Right cardiac atrium (tissue), 5 donors: ENCODE measurements at regions not wholly inside any gene's neighbourhood (a gene's known extent, or its start where the extent isn't known, plus 50 kb on each side); places are given as distances from the start of the nearest gene placed in this dataset.
"Not testable (repeated sequence)": the region's sequence is repeated elsewhere in the genome, so short reads cannot be mapped to it uniquely, and the experiment has no call there.

Experiments
- ATAC-seq, 2 donors: fragments of 200-7000 bp; cut with Tn5 transposase; one replicate each; pipeline versions ENCODE4 v1.8.0 to v1.9.1; 2020; ENCODE audit warnings: moderate library complexity in 2 of 2, mild to moderate bottlenecking in 1 of 2
- DNase-seq, 3 donors: peaks; one replicate each; pipeline ENCODE4 v3.0.0-alpha.2; 2020
- H3K27ac ChIP-seq: one replicate; pipeline ENCODE4 v1.5.1; 2013; ENCODE audit warnings: mild to moderate bottlenecking, low read length, control low read depth, moderate library complexity
- H3K27me3 ChIP-seq: one replicate; pipeline ENCODE4 v1.6.1; 2013; ENCODE audit not compliant: control insufficient read depth, insufficient read depth
- H3K4me1 ChIP-seq: one replicate; pipeline ENCODE4 v1.6.1; 2013; ENCODE audit warnings: low read length; ENCODE audit not compliant: control insufficient read depth, insufficient read depth
- H3K4me3 ChIP-seq: one replicate; pipeline ENCODE4 v1.5.1; 2013; ENCODE audit warnings: low read length, control low read depth
- H3K9me3 ChIP-seq: one replicate; pipeline ENCODE4 v1.6.1; 2013; ENCODE audit warnings: low read length; ENCODE audit not compliant: control insufficient read depth
- WGBS: extraction: QIAGEN DNeasy Blood & Tissue Kit; methylation state at CpG from one replicate; pipeline ENCODE4 v1.1.7; 2013; 5-methylcytosine and 5-hydroxymethylcytosine counted together
- intact Hi-C, 4 donors: fragments of 100-400 bp; cut with DNase I; formaldehyde crosslinking; loops; one replicate each; pipeline versions ENCODE4 v1.11.0 to v1.14.0; 2022 to 2023
- donor health status: healthy with polysubstance abuse.
- donor health status: DM: no; HTN: yes; CAD: no.
- donor health status: DM: no; HTN: no; CAD: no.
- donor health status: DM: no; HTN: yes; CAD: no; lungs with severe emphysema.
- donor health status: DM: yes; HTN: yes; CAD: no.

GRCh38 chr21:6097736-6098135 lies 4423.6 kb upstream of the TPTE start:
- H3K27ac ChIP-seq, H3K4me1 ChIP-seq, intact Hi-C loops, DNase-seq, H3K4me3 ChIP-seq, ATAC-seq, H3K27me3 ChIP-seq, H3K9me3 ChIP-seq: not testable (repeated sequence)
- WGBS: no CpG with 5 or more reads among the region's 4 CpGs

DNA sequence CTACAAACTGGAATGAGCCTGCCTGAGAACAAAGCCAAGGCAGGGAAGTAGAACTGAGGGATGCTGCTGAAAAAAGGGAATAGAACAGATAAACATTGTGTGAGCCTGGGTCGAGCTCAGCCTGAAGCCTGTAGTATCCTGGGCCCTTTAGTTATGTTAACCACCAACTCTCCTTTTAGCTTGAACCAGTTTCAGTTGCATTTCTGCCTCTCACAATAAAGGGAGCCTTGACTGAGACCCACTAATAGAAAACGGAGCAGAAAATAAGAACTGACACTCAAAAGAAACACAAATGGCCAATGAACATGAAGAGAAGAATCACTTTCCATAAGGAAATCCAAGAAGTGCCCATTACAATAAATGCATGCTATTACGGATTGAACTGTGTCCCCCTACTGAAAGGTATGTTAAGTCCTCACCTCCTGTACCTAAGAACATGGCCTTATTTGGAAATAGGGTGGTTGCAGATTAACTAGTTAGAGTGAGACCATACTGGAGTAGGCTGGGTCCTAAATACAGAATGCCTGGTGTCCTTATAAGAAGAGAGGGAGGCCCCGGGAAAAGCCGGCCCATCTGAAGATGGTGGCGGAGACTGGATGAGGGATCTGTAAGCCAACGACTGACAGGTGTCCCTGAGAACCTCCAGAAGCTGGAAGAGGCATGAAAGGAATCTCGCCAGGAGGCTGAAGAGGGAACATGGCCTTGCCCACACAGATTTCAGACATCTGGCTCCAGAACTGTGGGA lies 4423.0 kb upstream of the TPTE start:
- H3K27ac ChIP-seq, H3K9me3 ChIP-seq, H3K27me3 ChIP-seq, H3K4me1 ChIP-seq, intact Hi-C loops, ATAC-seq, H3K4me3 ChIP-seq: not testable (repeated sequence)
- no CpG with 5 or more reads among the region's 8 CpGs for WGBS
- peak in 2 of 3 donors; percentile 3 to 14 for DNase-seq

- H3K27me3 ChIP-seq, H3K4me3 ChIP-seq, DNase-seq, H3K27ac ChIP-seq, ATAC-seq, H3K9me3 ChIP-seq, intact Hi-C loops, H3K4me1 ChIP-seq: not testable (repeated sequence)
- WGBS: no CpG with 5 or more reads among the region's 9 CpGs
These were observed 4419.8 kb upstream of the TPTE start for GRCh38 chr21:6101588-6101987.

DNA sequence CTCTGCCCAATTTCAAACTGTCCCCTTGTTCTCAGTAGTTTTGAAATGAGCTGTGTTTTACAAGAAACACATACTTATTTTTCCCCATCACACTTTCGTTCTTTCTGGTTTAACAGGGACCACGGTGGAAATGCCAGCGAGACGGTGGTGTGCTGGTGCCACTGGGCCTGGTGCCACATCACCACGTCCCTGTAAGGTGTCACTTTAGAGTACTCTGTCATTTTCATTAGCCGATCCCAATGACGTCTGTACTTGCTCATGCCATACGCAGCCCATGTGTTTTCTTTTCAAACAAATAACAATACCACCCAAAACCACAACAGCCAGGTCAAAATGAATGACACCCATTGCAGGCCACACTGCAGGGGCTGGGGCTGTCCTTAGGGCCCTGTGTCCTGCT lies 4416.8 kb upstream of the TPTE start:
- H3K9me3 ChIP-seq, intact Hi-C loops, H3K4me1 ChIP-seq, H3K4me3 ChIP-seq, ATAC-seq, H3K27me3 ChIP-seq, H3K27ac ChIP-seq, DNase-seq: not testable (repeated sequence)
- no CpG with 5 or more reads among the region's 8 CpGs for WGBS

DNA sequence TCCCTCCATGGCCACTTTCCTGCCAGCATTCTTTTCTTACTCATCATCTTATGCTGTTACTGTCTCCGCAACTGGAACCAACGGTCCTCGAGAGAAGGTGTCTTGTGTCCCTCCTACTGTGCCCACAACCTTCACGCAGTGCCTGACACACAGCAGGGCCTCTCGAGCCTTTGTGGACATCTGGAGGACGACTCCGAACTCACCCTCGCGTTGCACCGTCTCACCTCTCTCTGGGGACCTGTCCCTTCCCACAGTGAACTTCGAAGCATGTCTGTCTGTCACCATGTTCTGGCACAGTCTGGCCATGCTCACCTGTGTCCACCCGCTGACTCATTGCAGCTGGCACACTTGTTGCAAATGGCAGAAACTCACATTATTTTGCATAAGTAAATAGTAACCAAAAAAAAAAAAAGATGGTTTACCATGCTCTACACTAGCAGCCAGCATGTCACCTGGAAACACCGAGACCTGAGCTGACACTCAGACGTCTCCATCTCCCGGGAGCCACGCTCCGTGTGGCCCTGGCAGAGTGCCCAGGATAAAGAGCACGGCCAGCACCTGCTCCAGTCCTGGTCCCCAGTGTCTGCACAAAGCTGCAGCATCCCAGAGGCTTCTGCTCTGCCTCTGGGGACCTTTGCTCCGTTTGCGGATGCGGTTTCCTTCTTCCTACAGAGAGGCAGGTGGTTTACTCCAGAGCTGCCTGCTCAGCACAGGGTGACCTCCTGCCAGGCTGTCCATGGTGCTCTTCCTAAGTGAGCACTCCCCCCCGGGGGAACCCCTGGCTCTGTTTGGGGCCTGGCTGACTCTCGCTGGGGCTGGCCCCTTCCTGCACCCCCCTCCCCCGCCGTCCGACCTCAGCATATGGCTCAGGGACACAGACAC lies 4414.5 kb upstream of the TPTE start:
- ATAC-seq, H3K4me3 ChIP-seq, H3K4me1 ChIP-seq, H3K27me3 ChIP-seq, H3K9me3 ChIP-seq, H3K27ac ChIP-seq, intact Hi-C loops: not testable (repeated sequence)
- DNase-seq: peak in 2 of 3 donors; percentile 9 to 14
- no CpG with 5 or more reads among the region's 26 CpGs for WGBS

DNA sequence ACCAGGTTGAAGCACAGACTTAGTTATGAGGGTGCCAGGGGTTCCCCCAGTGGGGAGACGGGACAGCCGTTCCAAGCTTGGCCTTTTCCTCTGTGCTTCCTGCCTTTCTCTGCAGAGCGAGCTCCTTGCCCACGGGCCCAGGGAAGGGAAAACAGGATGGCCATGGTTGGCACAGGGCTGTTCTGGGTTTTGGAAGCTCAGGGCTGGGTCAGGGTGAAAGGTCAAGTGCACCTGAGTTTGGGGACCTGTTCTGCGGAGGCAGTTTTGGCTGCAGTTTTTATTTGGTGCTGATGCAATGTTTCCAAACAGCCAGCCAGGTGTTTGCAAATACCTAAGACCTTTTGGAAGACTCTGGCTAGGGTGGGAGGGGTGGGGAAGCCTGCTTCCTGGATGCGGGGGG lies 4412.5 kb upstream of the TPTE start:
- H3K4me3 ChIP-seq, H3K27me3 ChIP-seq, H3K4me1 ChIP-seq, H3K27ac ChIP-seq, DNase-seq, ATAC-seq, H3K9me3 ChIP-seq, intact Hi-C loops: not testable (repeated sequence)
- WGBS: no CpG with 5 or more reads among the region's 6 CpGs

DNA sequence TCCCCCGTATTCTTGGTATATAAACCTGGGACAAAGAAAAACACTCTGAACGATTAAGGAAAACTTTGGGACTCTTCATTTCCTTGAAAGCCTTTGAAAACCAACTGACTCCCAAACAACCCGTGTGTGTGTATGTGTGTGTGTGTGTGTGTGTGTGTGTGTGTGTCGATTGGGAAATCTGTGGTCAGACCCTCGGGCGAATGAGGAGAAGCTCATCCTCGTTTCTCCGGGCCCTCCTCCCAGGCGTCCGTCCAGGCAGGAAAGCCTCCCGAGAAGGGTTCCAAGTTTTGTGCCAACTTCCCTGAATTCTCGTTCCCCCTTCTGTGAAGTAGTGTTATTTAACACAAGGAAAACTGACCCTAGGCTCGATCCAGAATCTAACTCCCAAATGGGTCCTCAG lies 4411.6 kb upstream of the TPTE start:
- peak in 1 of 2 donors; percentile 34 for ATAC-seq
- intact Hi-C loops, H3K27me3 ChIP-seq, H3K9me3 ChIP-seq, H3K27ac ChIP-seq, H3K4me1 ChIP-seq, H3K4me3 ChIP-seq: not testable (repeated sequence)
- DNase-seq: peak; percentile 33 to 59 (median 57)
- no CpG with 5 or more reads among the region's 13 CpGs for WGBS

- H3K4me3 ChIP-seq, H3K4me1 ChIP-seq, H3K27me3 ChIP-seq, DNase-seq, H3K27ac ChIP-seq, intact Hi-C loops, H3K9me3 ChIP-seq: not testable (repeated sequence)
- peak; percentile 76 to 92 for ATAC-seq
- WGBS: no CpG with 5 or more reads among the region's 110 CpGs
These were observed 4410.6 kb upstream of the TPTE start for GRCh38 chr21:6110716-6111343.

DNA sequence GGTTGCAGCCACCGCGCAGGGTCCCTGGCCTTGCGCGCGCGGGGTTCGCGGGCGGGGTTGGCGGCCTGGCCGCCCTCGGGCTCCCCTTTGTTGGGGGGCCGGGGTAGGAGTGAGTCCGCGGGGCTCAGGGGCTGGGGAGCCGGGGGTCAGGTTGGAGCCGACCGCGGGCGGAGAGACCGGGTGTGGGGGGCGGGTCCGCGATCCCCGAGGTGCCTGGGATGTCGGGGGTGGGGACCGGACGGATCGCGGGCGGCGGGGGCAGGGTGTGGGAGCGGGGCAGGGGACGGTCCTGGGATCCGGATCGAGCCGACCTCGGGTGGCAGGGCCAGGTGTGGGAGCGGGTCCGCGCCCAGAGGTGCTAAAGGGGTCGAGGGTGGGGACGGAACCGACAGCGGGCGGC lies 4410.0 kb upstream of the TPTE start:
- H3K4me3 ChIP-seq, H3K27ac ChIP-seq, H3K4me1 ChIP-seq, H3K27me3 ChIP-seq, intact Hi-C loops, H3K9me3 ChIP-seq: not testable (repeated sequence)
- DNase-seq (peak; percentile 22 to 70 (median 66)), ATAC-seq (peak; percentile 39 to 62)
- WGBS: no CpG with 5 or more reads among the region's 46 CpGs

DNA sequence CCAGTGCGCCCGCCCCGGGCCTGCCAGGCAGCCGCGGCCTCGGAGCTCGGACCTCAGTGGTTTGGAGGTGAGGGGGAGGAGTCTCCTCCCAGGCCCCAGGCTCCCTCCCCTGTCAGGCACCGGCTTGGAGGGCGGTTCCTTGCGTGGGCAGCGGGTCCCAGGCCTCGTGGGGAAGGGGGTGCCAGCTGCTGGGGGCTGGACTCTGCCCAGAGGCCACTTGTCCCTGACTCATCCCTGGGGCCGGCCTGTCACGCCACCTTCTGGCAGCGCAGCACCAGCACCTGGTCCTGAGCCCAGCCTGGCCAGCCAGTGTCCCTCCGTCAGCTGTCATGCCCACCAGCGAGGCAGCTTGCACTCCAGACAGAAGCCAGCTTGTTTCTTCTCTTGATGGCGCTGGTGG lies 4403.0 kb upstream of the TPTE start:
- DNase-seq: peak in 2 of 3 donors; percentile 8 to 18
- intact Hi-C loops: not testable (repeated sequence)

GRCh38 chr21:6120863-6121262 lies 4400.5 kb upstream of the TPTE start:
- peak in 1 of 2 donors; percentile 9 for ATAC-seq
- 97% methylated on average over 13 of the region's 28 CpGs for WGBS
- peak in 1 of 3 donors; percentile 5 for DNase-seq

More for the DNA sequence above, 4403.0 kb upstream of the TPTE start:
- not testable (repeated sequence) for H3K9me3 ChIP-seq, H3K27me3 ChIP-seq, ATAC-seq, H3K27ac ChIP-seq, H3K4me3 ChIP-seq, H3K4me1 ChIP-seq
- WGBS: 95% methylated on average over 3 of the region's 18 CpGs

More at GRCh38 chr21:6120863-6121262, 4400.5 kb upstream of the TPTE start:
- H3K4me3 ChIP-seq, H3K4me1 ChIP-seq, H3K27me3 ChIP-seq, intact Hi-C loops, H3K9me3 ChIP-seq, H3K27ac ChIP-seq: not testable (repeated sequence)
